ENCODE measurements at regions not wholly inside any gene's neighbourhood (a gene's known extent, or its start where the extent isn't known, plus 50 kb on each side); places are given as distances from the start of the nearest gene placed in this dataset.

DNA sequence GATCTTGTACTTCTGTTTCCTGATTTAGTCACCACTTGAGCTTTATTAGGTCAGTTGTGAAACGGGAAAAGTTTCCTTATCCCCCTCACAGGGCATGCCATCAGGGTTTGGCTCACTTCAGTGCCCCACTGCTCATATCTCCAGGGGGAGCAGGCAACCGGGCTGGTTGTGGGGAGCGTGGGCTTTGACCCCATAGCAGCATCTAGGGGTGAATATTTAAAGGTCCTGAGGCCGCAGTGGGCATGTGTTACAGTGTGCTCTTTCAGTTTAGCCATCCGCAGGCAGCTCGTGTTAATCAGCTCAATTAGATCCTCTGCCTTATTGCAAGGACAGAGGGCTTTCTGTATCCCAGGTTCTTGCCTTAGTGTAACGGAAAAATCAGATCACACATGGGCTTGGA is 71.9 kb downstream of the MRPL46 start:
- H3K27ac ChIP-seq (ENCODE audit: low read depth, low read length) = no peak overlapping the region
- WGBS (ENCODE audit: insufficient coverage) = 84% methylated on average over 5 of the region's 7 CpGs
- no peak overlapping the region for H3K4me3 ChIP-seq (ENCODE audit: low read depth, low read length)
- no peaks in the 10 kb centered on the region for H3K27me3 ChIP-seq (ENCODE audit: control insufficient read depth, insufficient read depth, low read length)
- no peak for DNase-seq (ENCODE audit: low read depth in 4 of 6, low spot score in 6 of 6)
- no peaks in the 10 kb centered on the region for H3K4me1 ChIP-seq (ENCODE audit: control insufficient read depth, insufficient read depth, low read length)
- H3K36me3 ChIP-seq (ENCODE audit: control insufficient read depth, insufficient read depth, low read length) = no peaks in the 10 kb centered on the region
- no peaks in the 10 kb centered on the region for H3K9me3 ChIP-seq (ENCODE audit: control insufficient read depth, insufficient read depth, low read length)

DNA sequence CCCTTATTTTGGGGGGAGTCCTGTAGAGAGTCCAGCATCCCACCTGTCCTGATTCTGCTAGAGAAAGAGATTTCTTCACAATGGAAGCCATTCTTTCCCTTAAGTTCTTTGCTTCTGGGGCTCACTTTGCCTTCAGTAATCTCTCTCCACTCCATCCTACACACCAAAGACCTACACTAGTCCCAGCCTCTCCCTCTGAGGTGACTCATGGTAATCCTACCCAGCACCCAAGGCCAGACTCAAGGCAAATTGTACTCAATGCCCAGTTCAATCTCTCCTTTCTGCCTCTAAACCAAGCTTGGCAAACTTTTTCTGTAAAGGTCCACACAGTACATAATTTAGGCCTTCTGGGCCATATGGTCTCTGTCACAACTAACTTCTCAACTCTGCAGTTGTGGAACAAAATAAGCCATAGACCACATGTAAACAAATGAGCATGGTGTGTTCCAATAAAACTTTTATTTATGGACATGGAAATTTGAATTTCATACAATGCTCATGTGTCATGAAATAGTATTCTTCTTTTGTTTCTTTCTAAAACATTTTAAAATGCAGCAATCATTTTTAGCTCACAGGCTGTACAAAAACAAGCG is 72.5 kb downstream of the MRPL46 start:
- Histone ChIP-seq H3K27me3 (ENCODE audit: control insufficient read depth, insufficient read depth, low read length) (no peaks in the 10 kb centered on the region), H3K9me3 (ENCODE audit: control insufficient read depth, insufficient read depth, low read length) (no peaks in the 10 kb centered on the region), H3K27ac (ENCODE audit: low read depth, low read length) (no peak overlapping the region), H3K4me3 (ENCODE audit: low read depth, low read length) (no peak overlapping the region), H3K36me3 (ENCODE audit: control insufficient read depth, insufficient read depth, low read length) (no peaks in the 10 kb centered on the region), H3K4me1 (ENCODE audit: control insufficient read depth, insufficient read depth, low read length) (no peaks in the 10 kb centered on the region)
- no peak for DNase-seq (ENCODE audit: low read depth in 4 of 6, low spot score in 6 of 6)
- WGBS (ENCODE audit: insufficient coverage) = 67% methylated on average over 1 of the region's 1 CpG

DNA sequence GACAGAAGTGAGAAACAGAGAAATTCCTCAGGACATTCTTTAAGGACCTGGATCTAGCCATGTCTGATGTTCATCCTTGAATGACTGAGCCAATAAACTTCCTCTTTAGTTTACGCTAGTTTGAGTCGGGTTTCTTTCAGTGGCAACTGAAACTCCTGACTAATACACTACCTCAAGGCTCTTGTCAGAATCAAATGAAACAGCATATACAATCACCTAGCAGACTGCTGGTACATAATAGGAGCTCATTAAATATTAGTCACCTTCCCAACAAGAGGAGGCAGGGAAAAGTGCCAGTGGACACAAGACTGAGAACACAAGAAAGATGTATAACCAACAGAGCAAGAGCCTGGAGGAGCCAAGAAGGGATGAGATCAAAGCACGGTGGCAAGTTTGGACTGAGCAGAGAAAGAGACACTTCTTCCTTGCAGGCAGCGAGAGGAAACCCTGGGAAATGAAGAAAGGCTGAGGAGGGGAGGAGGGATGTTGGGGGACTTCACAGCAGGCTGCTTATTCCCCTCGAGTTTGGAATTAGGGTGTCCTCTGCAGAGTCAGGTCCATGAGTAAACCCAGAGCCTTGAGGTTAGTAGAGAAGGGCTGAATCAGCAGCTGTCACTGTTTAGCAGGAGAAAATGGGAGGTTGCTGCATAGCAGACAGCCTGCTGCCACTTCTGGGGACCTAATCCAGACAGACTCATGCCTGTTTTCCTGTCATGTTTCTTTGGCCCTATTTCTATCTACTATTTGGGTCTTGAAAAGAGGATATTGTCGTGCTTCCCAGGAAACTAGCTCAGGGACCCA is 73.3 kb downstream of the MRPL46 start:
- Histone ChIP-seq H3K27ac (ENCODE audit: low read depth, low read length) (no peak overlapping the region), H3K36me3 (ENCODE audit: control insufficient read depth, insufficient read depth, low read length) (no peaks in the 10 kb centered on the region), H3K27me3 (ENCODE audit: control insufficient read depth, insufficient read depth, low read length) (no peaks in the 10 kb centered on the region), H3K4me3 (ENCODE audit: low read depth, low read length) (no peak overlapping the region), H3K4me1 (ENCODE audit: control insufficient read depth, insufficient read depth, low read length) (no peaks in the 10 kb centered on the region), H3K9me3 (ENCODE audit: control insufficient read depth, insufficient read depth, low read length) (no peaks in the 10 kb centered on the region)
- WGBS (ENCODE audit: insufficient coverage) = 72% methylated on average over 5 of the region's 6 CpGs
- DNase-seq (ENCODE audit: low read depth in 4 of 6, low spot score in 6 of 6) = no peak

DNA sequence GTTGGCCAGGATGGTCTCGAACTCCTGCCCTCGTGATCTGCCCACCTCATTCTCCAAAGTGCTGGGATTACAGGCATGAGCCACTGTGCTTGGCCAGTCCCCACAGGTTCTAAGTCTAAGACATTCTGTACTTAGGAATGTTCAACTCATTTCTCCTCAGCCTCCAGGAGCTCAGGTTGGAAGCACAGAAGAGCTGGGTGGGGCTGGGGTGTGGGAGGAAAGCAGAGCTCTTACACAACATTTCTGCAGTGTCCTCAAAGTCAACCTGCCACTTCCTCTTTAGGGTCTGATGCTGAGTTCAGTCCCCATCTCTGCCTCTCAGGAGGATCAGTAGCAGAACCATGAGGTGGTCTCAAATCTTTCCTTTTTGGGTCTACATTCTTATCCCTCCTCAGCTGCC is 75.5 kb downstream of the MRPL46 start:
- Histone ChIP-seq H3K36me3 (ENCODE audit: control insufficient read depth, insufficient read depth, low read length) (no peaks in the 10 kb centered on the region), H3K9me3 (ENCODE audit: control insufficient read depth, insufficient read depth, low read length) (no peaks in the 10 kb centered on the region), H3K4me1 (ENCODE audit: control insufficient read depth, insufficient read depth, low read length) (no peaks in the 10 kb centered on the region), H3K27ac (ENCODE audit: low read depth, low read length) (no peak overlapping the region), H3K27me3 (ENCODE audit: control insufficient read depth, insufficient read depth, low read length) (no peaks in the 10 kb centered on the region), H3K4me3 (ENCODE audit: low read depth, low read length) (no peak overlapping the region)
- WGBS (ENCODE audit: insufficient coverage) = 94% methylated on average over 2 of the region's 2 CpGs
- no peak for DNase-seq (ENCODE audit: low read depth in 4 of 6, low spot score in 6 of 6)

DNA sequence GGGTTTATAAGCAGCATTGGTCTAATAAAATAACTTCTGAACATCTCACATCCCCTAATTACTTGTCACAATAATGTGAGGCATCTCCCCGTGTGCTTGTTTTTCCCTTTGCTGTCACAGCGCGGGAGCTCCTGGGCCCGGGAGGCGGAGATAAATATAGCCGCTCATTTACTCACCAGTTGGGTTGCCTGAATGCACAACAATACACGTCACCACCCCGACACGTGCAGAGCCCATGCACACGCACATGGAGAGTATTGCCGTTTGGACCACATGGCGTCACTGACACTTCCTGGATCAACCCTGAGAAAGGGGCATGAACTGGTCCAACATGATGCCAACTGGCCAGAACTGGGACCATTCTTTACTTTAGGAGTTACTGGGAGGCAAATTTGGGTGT is 76.2 kb downstream of the MRPL46 start:
- DNase-seq (ENCODE audit: low read depth in 4 of 6, low spot score in 6 of 6) = no peak
- Histone ChIP-seq H3K27ac (ENCODE audit: low read depth, low read length) (no peak overlapping the region), H3K36me3 (ENCODE audit: control insufficient read depth, insufficient read depth, low read length) (no peaks in the 10 kb centered on the region), H3K27me3 (ENCODE audit: control insufficient read depth, insufficient read depth, low read length) (no peaks in the 10 kb centered on the region), H3K4me3 (ENCODE audit: low read depth, low read length) (no peak overlapping the region), H3K9me3 (ENCODE audit: control insufficient read depth, insufficient read depth, low read length) (no peaks in the 10 kb centered on the region), H3K4me1 (ENCODE audit: control insufficient read depth, insufficient read depth, low read length) (no peaks in the 10 kb centered on the region)
- WGBS (ENCODE audit: insufficient coverage) = 80% methylated on average over 12 of the region's 12 CpGs

DNA sequence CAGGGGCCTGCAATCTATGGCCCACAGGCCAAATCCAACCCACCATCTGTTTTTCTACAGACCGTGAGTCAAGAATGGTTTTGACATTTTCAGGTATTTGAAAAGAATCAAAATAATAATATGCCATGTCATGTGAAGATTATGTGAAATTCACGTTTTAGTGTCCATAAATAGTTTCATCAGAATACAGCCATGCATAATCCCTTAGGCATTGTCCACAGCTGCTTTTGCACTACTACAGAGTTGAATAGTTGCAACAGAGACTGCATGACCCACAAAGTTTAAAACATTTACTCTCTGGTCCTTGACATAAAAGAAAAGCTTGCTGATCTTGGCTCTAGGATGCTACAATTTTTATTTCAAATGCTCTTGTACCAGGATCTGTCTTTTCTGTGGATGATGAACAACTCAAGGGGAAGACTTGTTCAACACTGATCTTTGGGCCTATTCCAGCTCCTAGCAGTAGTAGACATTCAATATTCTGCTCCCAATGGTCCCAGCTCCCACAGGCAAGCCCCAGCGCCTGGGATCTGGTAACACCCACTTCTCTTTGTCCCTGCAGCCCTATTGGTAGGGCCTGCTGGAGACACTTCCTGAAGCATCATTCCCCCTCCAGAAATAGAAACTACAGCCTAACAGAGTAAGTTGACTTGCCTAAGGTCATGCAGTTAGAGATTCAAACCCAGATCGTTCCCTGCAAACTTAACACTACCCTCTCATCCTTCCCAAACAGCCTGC is 76.9 kb downstream of the MRPL46 start:
- no peak overlapping the region for H3K4me3 ChIP-seq (ENCODE audit: low read depth, low read length)
- no peak overlapping the region for H3K27ac ChIP-seq (ENCODE audit: low read depth, low read length)
- H3K27me3 ChIP-seq (ENCODE audit: control insufficient read depth, insufficient read depth, low read length) = no peaks in the 10 kb centered on the region
- 90% methylated on average over 3 of the region's 4 CpGs for WGBS (ENCODE audit: insufficient coverage)
- H3K9me3 ChIP-seq (ENCODE audit: control insufficient read depth, insufficient read depth, low read length) = no peaks in the 10 kb centered on the region
- no peaks in the 10 kb centered on the region for H3K36me3 ChIP-seq (ENCODE audit: control insufficient read depth, insufficient read depth, low read length)
- H3K4me1 ChIP-seq (ENCODE audit: control insufficient read depth, insufficient read depth, low read length) = no peaks in the 10 kb centered on the region
- DNase-seq (ENCODE audit: low read depth in 4 of 6, low spot score in 6 of 6) = no peak

DNA sequence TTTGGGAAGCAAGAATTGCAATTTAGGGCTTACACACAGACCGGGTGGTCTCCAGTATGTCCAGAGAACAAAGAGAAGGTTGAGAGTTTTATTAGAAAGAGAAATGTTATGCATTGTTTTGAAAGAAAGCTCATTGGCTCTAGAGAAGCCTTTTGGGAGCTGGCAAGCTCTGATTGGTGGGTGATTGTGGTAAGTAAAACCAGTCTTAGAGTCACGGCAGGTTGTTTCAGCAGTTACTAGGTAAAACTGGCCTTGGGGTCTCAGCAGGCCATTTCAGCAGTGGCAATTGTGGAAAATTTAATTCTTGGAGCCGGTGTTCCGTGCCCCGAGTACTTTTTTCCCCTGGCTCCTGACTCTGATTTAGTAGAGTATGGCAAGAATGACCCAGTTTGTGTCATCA is 78.1 kb downstream of the MRPL46 start:
- Histone ChIP-seq H3K27me3 (ENCODE audit: control insufficient read depth, insufficient read depth, low read length) (no peaks in the 10 kb centered on the region), H3K4me1 (ENCODE audit: control insufficient read depth, insufficient read depth, low read length) (no peaks in the 10 kb centered on the region), H3K9me3 (ENCODE audit: control insufficient read depth, insufficient read depth, low read length) (no peaks in the 10 kb centered on the region), H3K36me3 (ENCODE audit: control insufficient read depth, insufficient read depth, low read length) (no peaks in the 10 kb centered on the region), H3K4me3 (ENCODE audit: low read depth, low read length) (no peak overlapping the region), H3K27ac (ENCODE audit: low read depth, low read length) (no peak overlapping the region)
- WGBS (ENCODE audit: insufficient coverage) = 90% methylated on average over 3 of the region's 5 CpGs
- DNase-seq (ENCODE audit: low read depth in 4 of 6, low spot score in 6 of 6) = no peak

DNA sequence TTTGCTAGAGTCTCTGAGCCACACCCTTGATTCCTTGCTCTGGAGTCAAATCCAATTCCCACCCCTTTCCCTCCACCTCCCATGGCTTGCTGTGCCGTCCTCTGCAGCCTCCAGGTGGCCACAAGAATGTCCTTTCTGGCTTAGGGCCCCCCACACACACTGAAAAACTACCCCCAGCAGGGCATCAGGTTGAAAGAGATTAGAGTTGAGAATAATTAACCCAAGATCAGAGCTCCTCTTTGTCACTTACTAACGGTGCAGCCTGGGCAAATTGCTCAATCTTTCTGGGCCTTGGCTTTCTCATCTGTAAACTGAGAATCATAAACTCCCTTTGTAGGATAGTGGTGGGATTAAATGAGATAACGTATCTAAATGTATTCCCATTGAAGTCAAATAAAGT is 78.5 kb downstream of the MRPL46 start:
- H3K36me3 ChIP-seq (ENCODE audit: control insufficient read depth, insufficient read depth, low read length) = no peaks in the 10 kb centered on the region
- H3K27ac ChIP-seq (ENCODE audit: low read depth, low read length) = no peak overlapping the region
- H3K4me1 ChIP-seq (ENCODE audit: control insufficient read depth, insufficient read depth, low read length) = no peaks in the 10 kb centered on the region
- WGBS (ENCODE audit: insufficient coverage) = no CpG with 5 or more reads among the region's 3 CpGs
- H3K9me3 ChIP-seq (ENCODE audit: control insufficient read depth, insufficient read depth, low read length) = no peaks in the 10 kb centered on the region
- no peak for DNase-seq (ENCODE audit: low read depth in 4 of 6, low spot score in 6 of 6)
- no peaks in the 10 kb centered on the region for H3K27me3 ChIP-seq (ENCODE audit: control insufficient read depth, insufficient read depth, low read length)
- H3K4me3 ChIP-seq (ENCODE audit: low read depth, low read length) = no peak overlapping the region

DNA sequence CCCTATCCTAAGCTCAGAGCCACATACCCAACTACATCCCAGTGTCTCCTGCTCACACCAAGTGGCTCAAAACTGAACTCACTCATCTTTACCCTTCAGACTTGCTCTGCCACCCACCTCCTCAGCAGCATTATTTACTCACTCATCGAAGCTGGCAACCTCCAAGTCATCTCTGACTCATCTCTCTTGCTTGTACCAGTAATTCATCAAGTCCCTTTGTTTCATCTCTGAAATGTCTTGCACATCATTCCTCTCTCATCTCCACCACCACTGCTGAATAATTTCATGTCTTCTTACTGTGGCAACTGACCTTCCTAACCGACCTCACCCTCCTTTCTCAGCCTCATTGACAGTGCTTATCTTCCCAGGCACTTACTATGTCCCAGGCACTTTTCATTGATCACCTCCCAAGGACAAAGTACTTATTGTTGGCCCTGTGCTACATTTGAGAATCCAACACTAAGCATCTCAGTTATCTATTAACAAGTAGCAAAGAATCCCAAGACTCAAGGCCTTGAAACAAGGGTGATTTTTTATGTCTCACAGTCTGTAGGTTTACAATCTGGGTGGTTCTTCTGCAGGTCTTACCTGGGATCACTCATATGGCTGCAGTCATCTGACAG is 82.0 kb downstream of the MRPL46 start:
- no peak overlapping the region for H3K4me3 ChIP-seq (ENCODE audit: low read depth, low read length)
- no peak overlapping the region for H3K27ac ChIP-seq (ENCODE audit: low read depth, low read length)
- 70% methylated on average over 2 of the region's 2 CpGs for WGBS (ENCODE audit: insufficient coverage)
- H3K9me3 ChIP-seq (ENCODE audit: control insufficient read depth, insufficient read depth, low read length) = no peaks in the 10 kb centered on the region
- no peaks in the 10 kb centered on the region for H3K4me1 ChIP-seq (ENCODE audit: control insufficient read depth, insufficient read depth, low read length)
- no peaks in the 10 kb centered on the region for H3K27me3 ChIP-seq (ENCODE audit: control insufficient read depth, insufficient read depth, low read length)
- no peak for DNase-seq (ENCODE audit: low read depth in 4 of 6, low spot score in 6 of 6)
- no peaks in the 10 kb centered on the region for H3K36me3 ChIP-seq (ENCODE audit: control insufficient read depth, insufficient read depth, low read length)
